Hematopoietic multipotent progenitor cell (in vitro differentiated cells): ENCODE measurements at regions not wholly inside any gene's neighbourhood (a gene's known extent, or its start where the extent isn't known, plus 50 kb on each side); places are given as distances from the start of the nearest gene placed in this dataset.
"Not testable (repeated sequence)": the region's sequence is repeated elsewhere in the genome, so short reads cannot be mapped to it uniquely, and the experiment has no call there.

Experiments
- DNase-seq, 3 donors: peaks; one replicate each; pipeline ENCODE4 v3.0.0-alpha.2; 2011 to 2015; ENCODE audit warnings: low read depth in 2 of 3, low spot score in 2 of 3

- no peak for DNase-seq
These were observed 777.9 kb upstream of the TMEM132C start for GRCh38 chr12:127489061-127489460.

DNA sequence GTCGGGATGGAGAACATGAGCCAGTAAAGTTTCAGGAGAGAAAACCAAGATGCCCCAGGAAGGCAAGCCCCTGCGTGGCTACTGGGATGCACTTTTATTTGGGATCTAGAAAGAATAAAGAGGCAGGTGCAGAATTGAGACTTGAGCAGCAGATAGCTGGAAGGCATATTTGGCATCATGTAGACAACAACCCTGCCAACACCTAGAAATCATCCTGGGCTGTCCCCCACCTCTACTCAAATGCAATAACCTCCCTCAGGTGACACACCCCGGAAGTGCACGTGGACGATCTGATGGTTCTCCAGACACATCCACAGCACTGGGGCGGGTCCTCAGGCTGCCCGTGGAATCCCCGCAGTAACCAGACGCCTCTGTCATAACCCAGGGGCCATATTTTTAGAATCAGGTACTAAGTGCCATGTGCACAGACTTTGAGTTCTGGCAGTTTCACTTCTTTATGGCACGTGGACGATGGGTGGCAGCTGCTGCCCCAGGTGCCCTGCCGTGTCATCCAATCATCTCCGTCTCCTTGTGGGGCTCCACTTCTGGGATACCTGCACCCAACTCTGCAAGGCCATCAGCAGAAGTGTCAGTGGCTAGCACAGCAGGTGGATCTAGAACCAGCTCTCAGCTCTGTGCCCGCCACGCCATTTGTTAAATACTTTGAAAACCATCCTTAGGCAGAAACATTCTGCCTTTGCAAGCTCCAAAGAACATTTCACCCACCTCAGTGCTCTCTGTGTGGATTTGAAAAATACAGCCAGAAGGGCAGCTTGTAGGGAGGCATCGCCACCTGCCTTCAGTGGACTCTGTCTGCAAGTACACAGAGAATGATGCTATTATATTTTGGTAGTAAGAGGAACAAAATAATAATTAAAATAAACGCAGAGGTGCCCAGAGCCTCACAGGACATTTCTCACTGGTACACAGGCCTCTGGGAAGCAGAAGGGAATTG, 771.7 kb upstream of the TMEM132C start:
- DNase-seq, result no peak

DNA sequence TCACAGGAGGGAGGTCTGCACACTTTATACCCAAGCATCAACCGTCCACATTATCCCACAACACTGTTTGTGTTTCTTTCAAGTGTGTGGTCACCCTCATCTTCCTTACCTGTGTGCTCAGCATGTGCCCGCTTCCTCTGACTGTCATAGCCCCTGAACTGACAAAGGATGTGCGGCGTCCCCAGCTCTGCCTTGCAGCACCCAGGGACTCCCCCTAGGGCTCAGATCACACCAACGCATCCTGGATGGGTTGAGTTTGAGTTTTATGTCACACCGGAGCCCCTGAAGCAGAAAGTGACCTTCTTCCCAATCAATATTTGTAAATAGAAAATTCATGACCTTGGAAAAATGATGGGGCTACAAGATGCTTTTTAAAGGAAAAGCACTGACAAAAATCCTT, 770.7 kb upstream of the TMEM132C start:
- DNase-seq, result no peak

- no peak for DNase-seq
These were observed 766.4 kb upstream of the TMEM132C start for GRCh38 chr12:127500512-127501035.

DNA sequence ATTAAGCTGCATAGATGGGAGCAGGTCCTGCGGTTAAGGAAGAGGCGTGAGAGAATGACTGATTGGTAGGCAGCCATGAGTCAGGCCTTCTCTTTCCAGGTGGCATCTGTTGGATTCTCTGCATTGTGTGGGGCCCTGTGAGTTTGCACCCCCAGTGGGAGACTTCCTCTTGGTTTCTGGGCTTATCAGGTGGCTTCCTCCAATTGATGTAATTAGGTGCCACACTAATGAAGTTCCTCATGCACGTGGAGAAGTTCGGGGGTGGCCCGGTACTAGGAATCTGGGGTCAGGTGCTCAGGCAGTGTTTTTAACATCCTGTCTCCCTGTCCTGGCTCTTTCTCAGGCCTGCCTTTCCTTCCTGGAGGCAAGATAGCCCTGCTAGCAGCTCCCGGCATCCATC, 765.1 kb upstream of the TMEM132C start:
- DNase-seq, result no peak

DNA sequence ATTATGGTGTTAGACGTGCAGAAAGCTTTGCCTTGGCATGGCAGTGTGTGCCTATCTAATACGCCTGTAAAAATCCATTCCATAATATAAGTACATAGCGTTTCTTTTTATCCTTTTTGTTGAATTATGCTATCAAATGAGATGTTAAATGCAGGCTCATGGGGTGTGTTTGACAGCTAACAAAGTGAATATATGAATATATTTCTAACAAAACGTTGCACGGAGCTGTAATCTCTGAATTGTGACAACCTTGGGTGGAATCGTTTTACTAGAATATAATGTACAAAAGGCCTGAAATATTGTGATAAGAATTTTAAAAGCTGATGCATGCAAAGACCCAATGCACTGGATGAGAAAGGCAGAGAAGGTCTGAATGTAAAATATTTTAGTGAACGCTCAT, 763.7 kb upstream of the TMEM132C start:
- no peak for DNase-seq

DNA sequence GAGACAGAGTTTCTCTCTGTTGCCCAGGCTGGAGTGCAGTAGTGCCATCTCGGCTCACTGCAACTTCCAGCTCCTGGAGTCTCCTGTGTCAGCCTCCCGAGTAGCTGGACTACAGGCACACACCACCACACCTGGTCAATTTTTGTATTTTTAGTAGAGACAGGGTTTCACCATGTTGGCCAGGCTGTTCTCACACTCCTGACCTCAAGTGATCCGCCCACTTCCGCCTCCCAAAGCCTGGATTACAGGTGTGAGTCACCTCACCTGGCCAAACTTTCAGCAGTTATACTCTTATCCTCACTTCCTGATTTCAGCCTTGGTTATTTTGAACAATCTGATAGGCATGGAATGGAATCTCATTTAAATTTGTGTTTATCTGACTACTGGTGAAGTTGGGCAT, 763.0 kb upstream of the TMEM132C start:
- DNase-seq, result not testable (repeated sequence)

GRCh38 chr12:127504874-127505273, 762.1 kb upstream of the TMEM132C start:
- DNase-seq, result no peak

DNA sequence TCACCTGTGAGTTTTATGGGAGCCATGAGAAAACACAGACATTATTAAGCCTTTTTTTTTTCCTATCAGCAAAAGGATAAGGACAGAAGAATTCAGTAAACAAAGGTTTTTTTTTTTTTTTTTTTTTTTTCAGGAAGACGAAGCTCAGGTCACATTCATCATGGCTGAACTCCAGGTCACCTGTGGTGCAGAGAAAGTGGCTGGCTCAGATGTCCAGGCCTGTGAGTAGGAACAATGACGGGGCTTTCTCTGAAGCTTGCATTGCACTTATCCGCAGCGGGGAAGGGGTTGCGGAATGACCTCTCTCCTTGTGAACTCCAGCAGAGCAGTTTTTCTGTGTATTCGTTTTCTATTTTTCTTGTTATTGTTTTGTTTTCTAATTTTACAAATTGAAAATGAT, 759.6 kb upstream of the TMEM132C start:
- DNase-seq, result no peak

DNA sequence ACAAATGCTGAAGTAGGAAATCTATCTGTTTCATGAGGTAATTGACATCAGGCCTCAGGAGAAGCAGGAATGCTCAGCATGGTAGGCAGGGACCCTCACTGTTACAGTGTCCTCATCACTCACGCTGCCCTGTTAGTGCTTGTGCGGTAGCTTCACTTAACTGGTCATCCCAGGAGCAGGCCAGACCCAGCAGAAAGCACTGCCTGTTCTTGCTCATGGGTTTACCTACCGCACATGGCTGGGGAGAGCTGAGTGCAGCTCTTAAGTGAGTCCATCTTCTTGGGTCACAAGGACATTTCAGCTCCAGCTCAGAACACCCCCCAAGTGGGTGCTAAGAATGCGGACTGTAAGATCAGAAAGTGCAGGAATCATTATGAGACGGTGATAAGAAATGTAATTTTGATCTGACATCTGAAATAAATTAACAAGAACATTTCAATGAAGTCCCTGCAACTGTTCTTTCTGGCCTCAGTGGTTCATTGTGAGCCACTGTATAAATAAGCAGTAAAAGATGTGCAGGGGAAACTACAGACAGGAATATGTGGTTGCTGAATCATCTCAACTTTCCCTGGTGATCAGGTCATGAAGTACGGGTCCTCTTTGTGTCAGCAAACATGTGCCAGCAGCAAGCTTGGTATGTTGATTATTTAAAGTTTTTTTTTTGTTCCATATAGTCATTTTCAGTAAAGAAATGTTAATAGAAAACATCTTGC, 757.7 kb upstream of the TMEM132C start:
- DNase-seq, result no peak

GRCh38 chr12:127515941-127516340, 751.0 kb upstream of the TMEM132C start:
- no peak for DNase-seq

GRCh38 chr12:127516467-127516866, 750.5 kb upstream of the TMEM132C start:
- no peak for DNase-seq

- no peak for DNase-seq
These were observed 747.2 kb upstream of the TMEM132C start for GRCh38 chr12:127519779-127520178.

DNA sequence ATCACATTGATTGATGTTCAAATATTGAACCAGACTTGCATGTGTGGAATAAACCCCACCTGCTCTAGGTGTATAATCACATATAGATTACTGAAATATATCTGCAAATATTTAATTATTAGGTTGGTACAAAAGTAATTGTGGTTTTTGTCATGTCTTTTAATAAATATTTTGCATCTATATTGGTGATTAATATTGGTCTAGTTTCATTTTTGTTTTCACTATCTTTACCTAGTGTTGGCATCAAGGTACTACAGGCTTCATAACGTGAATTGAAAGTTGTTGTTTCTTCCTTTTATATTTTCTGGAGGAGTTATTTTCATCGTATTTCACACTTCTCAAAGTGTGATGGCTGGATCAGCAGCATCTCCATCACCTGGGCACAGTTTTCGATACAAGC, 740.0 kb upstream of the TMEM132C start:
- DNase-seq, result no peak

GRCh38 chr12:127528551-127528950, 738.4 kb upstream of the TMEM132C start:
- DNase-seq, result no peak

- no peak for DNase-seq
These were observed 735.4 kb upstream of the TMEM132C start for GRCh38 chr12:127531542-127531941.

DNA sequence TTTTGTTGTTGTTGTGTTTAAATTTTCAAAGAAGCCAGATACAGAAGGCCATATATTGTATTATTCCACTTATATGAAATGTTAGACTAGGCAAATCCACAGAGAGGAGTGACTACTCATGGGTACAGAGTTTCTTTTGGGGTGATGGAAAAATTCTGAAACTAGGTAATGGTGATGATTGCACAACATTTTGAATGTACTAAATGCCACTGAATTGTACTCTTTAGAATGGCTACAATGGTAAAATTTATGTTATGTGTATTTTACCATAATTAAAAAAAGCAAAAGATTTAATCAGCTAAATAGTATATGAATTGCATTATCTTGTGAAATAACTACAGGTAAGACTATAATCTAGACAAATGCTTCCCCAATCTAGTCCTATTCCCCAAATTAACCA, 733.6 kb upstream of the TMEM132C start:
- DNase-seq, result no peak

- no peak for DNase-seq
These were observed 730.0 kb upstream of the TMEM132C start for GRCh38 chr12:127536833-127537428.

GRCh38 chr12:127538316-127538715, 728.7 kb upstream of the TMEM132C start:
- DNase-seq, result no peak

- DNase-seq, result no peak
These were observed 727.6 kb upstream of the TMEM132C start for GRCh38 chr12:127539226-127539858.

DNA sequence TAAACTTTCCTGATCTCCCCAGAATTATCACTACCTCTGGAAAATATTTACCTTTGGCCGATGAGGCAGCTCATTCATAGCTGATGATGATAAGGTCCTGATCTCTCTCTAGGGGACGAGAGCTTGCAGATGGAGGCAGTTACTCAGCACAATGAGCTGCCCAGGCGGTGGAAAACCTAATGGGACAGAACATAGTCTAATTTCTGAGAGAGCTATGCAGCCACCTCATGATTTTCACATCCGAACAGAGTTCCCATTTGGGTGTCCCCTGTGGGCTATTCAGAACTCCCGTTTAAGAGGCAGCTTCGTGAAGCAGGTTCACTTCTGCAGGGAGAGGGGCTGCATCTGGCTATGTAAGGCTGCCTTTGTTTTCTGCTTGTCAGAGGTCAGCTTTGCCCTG, 724.6 kb upstream of the TMEM132C start:
- DNase-seq, result no peak
